Posterior vena cava (tissue), 2 donors: ENCODE measurements at regions not wholly inside any gene's neighbourhood (a gene's known extent, or its start where the extent isn't known, plus 50 kb on each side); places are given as distances from the start of the nearest gene placed in this dataset.
"Not testable (repeated sequence)": the region's sequence is repeated elsewhere in the genome, so short reads cannot be mapped to it uniquely, and the experiment has no call there.

Experiments
- DNase-seq: peaks from one replicate; pipeline ENCODE4 v3.0.0-alpha.2; 2020; ENCODE audit warnings: low spot score
- intact Hi-C, 2 donors: fragments of 100-400 bp; cut with DNase I; formaldehyde crosslinking; loops; one replicate each; pipeline versions ENCODE4 v1.14.1 to v1.14.2; 2022 to 2023
- donor health status: DM: yes; HTN: yes; CAD: no.
- donor health status: DM: yes; HTN: yes; CAD: no.

DNA sequence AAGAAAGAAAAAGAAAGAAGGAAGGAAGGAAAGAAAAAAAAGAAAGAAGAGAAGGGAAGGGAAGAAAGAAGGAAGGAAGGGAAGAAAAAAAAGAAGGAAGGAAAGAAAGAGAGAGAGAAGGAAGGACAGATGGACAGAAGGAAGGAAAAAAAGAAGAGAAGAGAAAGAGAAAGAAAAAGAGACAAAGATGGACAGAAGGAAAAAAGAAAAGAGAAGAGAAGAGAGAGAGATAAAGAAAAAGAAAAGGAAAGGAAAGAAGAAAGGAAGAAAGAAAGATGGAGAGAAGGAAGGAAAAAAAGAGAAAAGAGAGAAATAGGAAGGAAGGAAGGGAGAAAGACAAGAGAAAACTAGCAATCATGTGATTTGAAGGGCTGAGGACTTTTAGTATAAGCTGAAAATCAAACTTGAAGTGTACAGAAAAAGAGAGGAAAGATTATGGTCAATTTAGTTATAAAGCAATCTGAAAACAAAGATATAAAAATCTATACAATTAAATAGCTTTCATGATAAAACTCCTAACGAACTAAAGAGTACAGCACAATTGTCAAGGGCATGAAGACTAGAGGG lies 115.3 kb downstream of the LTN1 start:
- DNase-seq, result no peak
- intact Hi-C loops, result no loop called here

DNA sequence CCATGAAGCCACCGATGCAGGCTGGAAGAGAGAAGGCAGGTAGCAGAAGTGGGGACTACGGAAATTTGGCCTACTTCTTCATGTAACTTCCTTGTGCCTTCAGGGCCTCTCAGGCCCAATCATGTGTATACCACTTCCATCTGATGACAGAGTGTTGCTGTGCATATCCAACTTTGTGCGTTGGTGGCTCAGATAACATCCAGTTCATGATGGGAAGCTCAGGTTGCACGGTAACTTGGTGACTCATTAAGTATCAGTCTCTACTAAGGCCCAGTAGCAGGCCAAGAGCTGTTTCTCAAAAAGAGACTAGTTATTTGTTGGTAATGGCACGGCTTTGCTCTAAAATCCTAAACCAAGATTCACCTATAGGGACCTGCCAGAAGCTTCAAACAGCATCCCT lies 117.6 kb downstream of the LTN1 start:
- intact Hi-C loops, result no loop called here
- DNase-seq, result no peak

DNA sequence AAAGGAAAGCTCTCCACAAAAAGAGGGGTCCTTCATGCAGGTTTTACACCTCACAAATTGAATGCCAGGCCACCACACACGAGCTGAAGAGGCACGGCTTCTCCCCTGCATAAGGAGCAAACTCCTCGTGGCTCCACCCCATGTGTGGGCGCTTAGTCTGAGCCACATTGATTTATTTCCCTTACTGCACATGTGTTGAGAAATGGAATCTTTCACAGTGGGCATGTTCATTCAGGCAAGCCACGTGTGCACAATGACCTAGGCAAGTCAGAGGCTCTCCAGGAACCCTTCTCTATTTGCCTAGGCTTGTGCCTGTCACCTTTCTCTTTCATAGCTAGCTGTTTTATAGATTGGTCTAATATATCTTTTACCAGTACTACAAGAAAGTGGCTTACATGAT lies 120.5 kb downstream of the LTN1 start:
- intact Hi-C loops, result no loop called here
- DNase-seq, result no peak

- intact Hi-C loops, result no loop called here
- no peak for DNase-seq
Observed at GRCh38 chr21:28871388-28872010, 121.2 kb downstream of the LTN1 start.

DNA sequence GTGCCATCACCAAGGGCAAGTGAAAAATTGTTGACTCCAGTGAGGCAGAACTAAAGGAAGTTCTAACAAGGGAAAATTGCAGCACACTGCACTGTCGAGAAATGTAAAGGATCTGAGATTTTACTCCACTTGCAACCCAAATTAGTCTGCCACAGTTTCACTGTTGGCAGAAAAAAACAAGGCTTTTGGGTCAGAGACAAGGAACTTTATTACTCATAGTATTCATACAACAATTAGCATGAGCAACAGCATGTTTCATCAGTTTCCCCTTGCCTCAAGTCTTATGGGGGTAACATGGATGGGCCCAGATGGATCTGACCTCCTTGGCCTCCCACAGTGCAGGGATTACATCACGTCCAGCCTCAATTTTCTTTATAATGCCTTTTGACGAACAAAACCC lies 125.3 kb downstream of the LTN1 start:
- intact Hi-C loops, result no loop called here

DNA sequence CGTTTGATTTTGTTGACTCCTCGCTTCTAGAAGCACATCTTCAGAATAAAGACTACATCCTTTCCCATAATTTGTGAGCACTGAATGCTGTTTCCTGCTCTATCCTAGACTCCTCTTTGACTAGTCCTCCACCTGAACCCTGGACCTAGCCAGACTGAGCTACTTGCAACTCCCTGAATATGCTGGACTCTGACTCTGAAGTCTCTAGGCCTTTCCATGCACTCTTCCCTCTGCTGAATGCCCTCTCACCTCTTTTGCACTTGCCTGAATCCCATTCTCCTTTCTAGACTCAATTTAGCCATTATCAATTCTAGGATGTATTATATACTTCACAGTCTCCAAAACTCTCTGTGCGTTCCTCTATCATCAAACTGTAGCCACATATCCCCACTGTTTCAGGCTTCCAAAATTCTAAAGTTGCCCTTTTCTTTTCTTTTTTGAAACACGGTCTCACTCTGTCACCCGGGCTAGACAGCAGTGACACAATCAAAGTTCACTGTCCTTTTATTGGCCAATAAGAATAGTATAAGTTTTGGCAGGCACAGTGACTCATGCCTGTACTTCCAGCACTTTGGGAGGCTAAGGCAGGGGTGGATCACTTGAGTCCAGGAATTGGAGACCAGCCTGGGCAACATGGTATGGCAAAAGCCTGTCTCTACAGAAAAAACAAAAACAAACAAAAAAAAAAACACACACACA lies 127.0 kb downstream of the LTN1 start:
- DNase-seq, result no peak
- intact Hi-C loops, result no loop called here

More for the DNA sequence above, 125.3 kb downstream of the LTN1 start:
- no peak for DNase-seq

DNA sequence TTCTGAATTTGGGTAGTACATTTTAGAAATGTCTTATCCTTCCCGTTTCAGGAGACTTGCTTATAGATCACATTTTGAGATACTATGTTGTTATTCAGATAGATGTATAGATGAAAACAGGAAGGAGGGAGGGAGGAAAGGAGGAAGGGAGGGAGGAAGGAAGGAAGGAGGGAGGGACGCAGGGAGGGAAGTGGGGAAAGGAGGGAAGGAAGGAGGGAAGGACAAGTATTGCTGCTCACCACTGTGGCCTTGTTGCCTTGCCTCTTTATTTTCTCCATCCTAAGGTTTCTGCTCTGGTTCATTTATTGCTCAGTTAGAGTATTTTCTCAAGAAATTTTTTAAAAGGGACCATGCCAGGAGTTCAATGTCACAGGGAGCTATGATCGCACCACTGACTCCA lies 134.3 kb downstream of the LTN1 start:
- DNase-seq, result no peak
- intact Hi-C loops, result no loop called here

- intact Hi-C loops, result no loop called here
- DNase-seq, result no peak
Observed at GRCh38 chr21:28857752-28858151, 134.9 kb downstream of the LTN1 start.

DNA sequence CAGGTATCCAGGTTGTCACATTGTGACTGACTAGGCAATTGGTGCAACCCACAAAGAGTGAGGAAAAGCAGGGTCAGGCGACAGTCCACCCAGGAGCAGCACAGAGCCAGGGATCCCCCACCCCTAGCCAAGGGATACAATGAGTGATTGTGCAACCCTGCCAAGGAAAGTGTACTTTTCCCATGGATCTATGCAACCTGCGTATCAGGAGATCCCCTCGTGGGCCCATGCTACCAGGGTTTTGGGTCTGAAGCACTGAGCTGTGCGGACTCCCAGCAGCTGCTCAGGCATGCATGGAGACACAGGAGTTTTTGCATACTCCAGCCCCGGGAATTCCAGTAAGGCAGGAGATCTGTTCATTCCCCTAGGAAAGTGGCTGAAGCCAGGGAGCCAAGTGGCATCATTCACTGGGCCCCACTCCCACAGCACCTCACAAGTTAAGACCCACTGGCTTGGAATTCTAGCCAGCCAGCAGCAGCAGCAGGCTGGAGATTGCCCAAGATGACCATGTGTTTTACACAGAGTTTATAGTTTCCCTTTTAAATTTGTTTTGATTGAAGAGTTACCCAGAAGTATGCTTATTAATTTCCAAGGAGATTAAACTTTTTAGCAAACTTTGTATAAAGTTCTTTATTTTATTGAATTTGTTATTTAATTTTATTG lies 136.0 kb downstream of the LTN1 start:
- DNase-seq, result no peak

GRCh38 chr21:28852706-28853105 lies 140.0 kb downstream of the LTN1 start:
- no peak for DNase-seq
- intact Hi-C loops, result no loop called here

More for the DNA sequence above, 136.0 kb downstream of the LTN1 start:
- intact Hi-C loops, result no loop called here

DNA sequence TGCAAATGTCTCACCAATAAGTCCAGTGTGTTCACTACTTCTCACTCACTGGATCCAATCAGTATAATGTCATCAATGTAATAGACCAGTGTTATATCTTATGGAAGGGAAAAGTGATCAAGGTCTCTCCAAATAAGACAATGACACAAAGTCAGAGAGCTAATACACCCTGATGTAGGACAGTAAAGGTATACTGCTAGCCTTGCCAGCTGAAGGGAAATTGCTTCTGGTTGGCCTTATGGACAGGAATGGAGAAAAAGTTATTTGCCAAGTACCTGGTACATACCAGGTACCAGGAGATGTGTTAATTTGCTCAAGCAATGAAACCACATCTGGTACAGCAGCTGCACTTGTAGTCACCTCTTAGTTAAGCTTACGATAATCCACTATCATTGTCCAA lies 141.0 kb downstream of the LTN1 start:
- DNase-seq, result no peak
- intact Hi-C loops, result no loop called here

DNA sequence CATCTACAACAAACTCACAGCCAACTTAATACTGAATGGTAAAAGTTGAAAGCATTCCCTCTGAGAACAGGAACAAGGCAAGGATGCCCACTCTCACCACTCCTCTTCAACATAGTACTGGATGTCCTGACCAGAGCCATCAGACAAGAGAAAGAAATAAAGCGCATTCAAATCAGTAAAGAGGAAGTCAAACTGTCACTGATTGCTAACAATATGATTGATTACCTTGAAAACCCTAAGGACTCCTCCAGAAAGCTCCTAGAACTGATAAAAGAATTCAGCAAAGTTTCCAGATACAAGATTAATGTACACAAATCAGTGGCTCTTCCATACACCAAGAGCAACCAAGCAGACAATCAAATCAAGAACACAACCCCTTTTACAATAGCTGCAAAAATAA lies 153.4 kb downstream of the LTN1 start:
- intact Hi-C loops, result not testable (repeated sequence)

GRCh38 chr21:28837426-28837825 lies 155.3 kb downstream of the LTN1 start:
- intact Hi-C loops, result not testable (repeated sequence)

More for the DNA sequence above, 153.4 kb downstream of the LTN1 start:
- not testable (repeated sequence) for DNase-seq

GRCh38 chr21:28836588-28836987 lies 156.1 kb downstream of the LTN1 start:
- DNase-seq, intact Hi-C loops: not testable (repeated sequence)

More at GRCh38 chr21:28837426-28837825, 155.3 kb downstream of the LTN1 start:
- DNase-seq, result not testable (repeated sequence)

GRCh38 chr21:28834335-28835238 lies 158.1 kb downstream of the LTN1 start:
- intact Hi-C loops, result no loop called here
- DNase-seq, result no peak

GRCh38 chr21:28833609-28834008 lies 159.1 kb downstream of the LTN1 start:
- intact Hi-C loops, result no loop called here
- DNase-seq, result no peak

- DNase-seq, result no peak
- intact Hi-C loops, result no loop called here
Observed at GRCh38 chr21:28833182-28833581, 159.5 kb downstream of the LTN1 start.

DNA sequence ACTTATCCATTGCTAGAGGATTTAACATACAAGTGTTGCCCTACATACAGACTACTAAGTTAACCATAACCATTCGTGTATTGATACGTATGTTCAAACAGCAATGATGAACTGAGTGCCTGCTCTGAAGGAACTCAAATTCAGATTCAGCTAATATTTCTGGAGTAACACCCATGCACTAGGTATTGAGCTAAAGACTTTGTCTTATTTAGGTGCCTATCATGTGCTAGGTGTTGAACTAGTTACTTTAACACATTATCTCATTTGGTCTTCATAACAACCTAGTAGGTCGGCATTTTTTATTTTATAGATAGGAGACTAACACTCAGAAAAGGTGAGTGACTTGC lies 160.0 kb downstream of the LTN1 start:
- intact Hi-C loops, result no loop called here
- no peak for DNase-seq

DNA sequence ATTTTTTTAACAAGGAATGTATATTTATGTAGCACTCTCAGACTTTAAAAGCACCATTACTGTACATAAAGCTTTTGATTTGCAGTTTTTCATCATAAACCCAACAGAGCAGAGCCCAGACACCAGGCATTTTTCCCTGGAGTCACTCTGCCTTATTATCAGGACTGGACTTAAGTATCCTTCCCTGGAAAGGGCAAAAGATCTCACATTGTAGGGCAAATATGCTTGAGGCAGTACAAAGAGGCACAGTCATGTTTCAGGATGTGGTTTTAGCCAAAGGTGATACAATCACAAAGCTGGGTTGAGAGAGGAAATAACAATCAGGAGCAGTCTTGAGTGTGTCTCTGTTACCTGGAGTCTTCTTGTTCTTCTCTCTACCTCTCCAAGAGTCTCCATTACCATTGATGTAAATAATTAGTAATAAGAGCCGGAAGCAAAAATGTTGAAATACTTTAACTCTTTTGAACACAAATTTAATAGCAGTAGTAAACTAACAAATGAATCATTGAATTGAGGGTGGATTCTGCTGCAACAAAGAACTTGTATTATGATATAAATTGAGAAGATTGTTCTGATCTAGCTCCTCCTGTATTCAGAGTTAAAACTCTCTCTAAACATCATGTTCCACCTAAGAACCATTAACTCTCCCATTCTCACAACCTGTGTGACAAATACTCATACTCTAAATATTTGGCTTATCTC lies 160.5 kb downstream of the LTN1 start:
- no peak for DNase-seq
- intact Hi-C loops, result no loop called here
